Large intestine (tissue), 3 donors: ENCODE measurements at regions not wholly inside any gene's neighbourhood (a gene's known extent, or its start where the extent isn't known, plus 50 kb on each side); places are given as distances from the start of the nearest gene placed in this dataset.

Experiments
- DNase-seq, 2 donors: peaks; one replicate each; pipeline versions ENCODE4 v3.0.0 to v3.0.0-alpha.2; 2013
- H3K27ac ChIP-seq: one replicate; pipeline ENCODE4 v1.5.1; 2013; ENCODE audit warnings: low read length
- H3K27me3 ChIP-seq: 2 replicates; pipeline ENCODE4 v1.6.1; 2013; ENCODE audit warnings: low read length; ENCODE audit not compliant: control insufficient read depth, insufficient read depth
- H3K36me3 ChIP-seq: 2 replicates; pipeline ENCODE4 v1.6.1; 2013; ENCODE audit warnings: low read length; ENCODE audit not compliant: control insufficient read depth, insufficient read depth
- H3K4me1 ChIP-seq: one replicate; pipeline ENCODE4 v1.6.1; 2013; ENCODE audit warnings: low read length; ENCODE audit not compliant: control insufficient read depth, insufficient read depth
- H3K4me3 ChIP-seq: one replicate; pipeline ENCODE4 v1.5.1; 2013; ENCODE audit warnings: low read length
- H3K9me3 ChIP-seq: one replicate; pipeline ENCODE4 v1.6.1; 2013; ENCODE audit warnings: mild to moderate bottlenecking, low read depth, low read length, moderate library complexity; ENCODE audit not compliant: control insufficient read depth
- WGBS: methylation state at CpG from one replicate; pipeline ENCODE4 v1.1.5; 2013; ENCODE audit warnings: low lambda C conversion rate; ENCODE audit not compliant: insufficient coverage; 5-methylcytosine and 5-hydroxymethylcytosine counted together

DNA sequence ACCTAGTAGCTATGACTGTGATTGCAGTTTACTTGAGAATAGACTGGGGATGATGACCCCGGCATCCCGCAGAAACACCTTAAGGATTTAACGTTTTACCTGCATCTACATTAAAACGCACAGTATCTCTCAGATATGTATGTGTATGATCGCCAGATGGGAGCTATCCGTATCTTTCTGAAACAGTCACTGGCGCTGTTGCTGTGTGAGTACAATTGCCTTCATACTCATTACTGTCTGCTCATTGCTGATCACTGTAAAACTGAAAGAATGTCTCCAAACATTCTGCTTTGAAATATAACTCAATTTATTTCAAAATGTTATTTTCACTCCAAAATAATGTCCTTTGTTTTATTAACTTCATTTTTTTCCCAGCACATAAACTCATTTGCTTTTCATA is 388.9 kb upstream of the AKR1E2 start:
- Histone ChIP-seq H3K36me3 (no peaks in the 10 kb centered on the region), H3K4me1 (no peaks in the 10 kb centered on the region), H3K4me3 (no peak overlapping the region), H3K27ac (no peak overlapping the region), H3K27me3 (no peaks in the 10 kb centered on the region), H3K9me3 (no peaks in the 10 kb centered on the region)
- no CpG with 5 or more reads among the region's 7 CpGs for WGBS
- DNase-seq: no peak

DNA sequence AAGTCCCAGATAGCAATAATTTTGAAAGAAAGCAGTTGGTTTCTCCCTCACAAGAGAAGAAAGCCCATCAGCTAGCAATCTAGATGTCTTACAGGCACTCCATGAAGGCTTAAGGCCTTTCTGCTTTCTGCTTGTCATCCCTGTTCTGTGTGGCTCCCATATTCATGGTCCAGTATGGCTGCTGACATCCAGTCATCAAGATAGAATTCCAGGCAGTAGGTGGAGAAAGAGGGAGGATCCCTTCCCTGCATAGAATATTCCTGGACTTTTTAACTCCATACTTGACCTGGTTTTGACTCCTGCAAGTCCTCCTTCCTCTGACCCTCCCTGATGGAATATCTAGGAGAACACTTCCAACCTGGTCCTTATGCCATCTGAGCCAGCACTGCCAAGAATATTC is 389.9 kb upstream of the AKR1E2 start:
- Histone ChIP-seq H3K27ac (no peak overlapping the region), H3K9me3 (no peaks in the 10 kb centered on the region), H3K36me3 (no peaks in the 10 kb centered on the region), H3K27me3 (no peaks in the 10 kb centered on the region), H3K4me3 (no peak overlapping the region), H3K4me1 (no peaks in the 10 kb centered on the region)
- DNase-seq: no peak

DNA sequence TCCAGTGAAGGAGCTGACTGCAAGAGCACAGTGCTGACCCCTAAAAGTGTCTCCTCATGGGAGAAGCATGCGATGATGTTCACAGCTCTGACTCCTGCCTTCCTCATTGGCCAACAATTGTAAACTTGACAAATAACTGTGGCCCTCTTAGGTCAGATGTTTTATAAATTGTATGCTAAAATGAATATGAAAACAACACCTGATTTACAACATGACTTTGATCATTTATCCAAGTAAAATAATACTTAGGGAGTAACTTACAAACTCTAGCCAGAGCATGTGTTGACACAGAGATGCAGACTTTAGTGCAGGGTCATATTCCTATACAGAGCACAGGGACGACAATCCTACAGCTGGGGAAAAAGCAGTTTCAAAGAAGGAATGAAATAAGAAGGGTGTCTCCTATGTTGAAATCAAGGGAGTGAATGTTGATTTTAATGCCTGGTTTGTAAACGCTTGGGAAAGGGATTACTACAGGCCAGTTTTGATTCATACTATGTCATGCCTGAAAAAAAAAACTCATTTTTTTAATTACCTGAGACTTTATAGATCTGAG is 391.4 kb upstream of the AKR1E2 start:
- no peak overlapping the region for H3K4me3 ChIP-seq
- DNase-seq: no peak
- H3K27me3 ChIP-seq: no peaks in the 10 kb centered on the region
- WGBS: 71% methylated on average over 1 of the region's 3 CpGs
- no peaks in the 10 kb centered on the region for H3K4me1 ChIP-seq
- H3K27ac ChIP-seq: no peak overlapping the region
- H3K9me3 ChIP-seq: no peaks in the 10 kb centered on the region
- H3K36me3 ChIP-seq: no peaks in the 10 kb centered on the region

DNA sequence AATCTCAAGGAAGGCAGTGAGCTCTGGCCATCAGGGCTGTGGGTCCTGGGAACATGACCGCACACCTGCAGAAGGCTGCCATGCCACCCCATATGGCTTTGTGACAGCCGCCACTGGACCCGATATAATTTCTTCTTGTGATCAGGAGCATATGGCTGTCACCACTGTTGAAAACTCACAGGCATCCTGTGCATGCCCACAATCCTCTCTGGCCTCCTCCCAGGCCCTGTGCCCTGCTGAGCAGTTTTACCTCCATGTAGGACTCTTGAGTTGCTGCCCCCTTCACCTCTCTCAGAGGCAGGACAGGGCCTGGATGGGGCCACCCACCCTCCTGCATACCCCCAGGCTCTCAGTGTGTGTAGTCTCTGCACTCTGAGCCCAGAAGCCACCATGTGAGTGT is 391.9 kb upstream of the AKR1E2 start:
- Histone ChIP-seq H3K4me1 (no peaks in the 10 kb centered on the region), H3K4me3 (no peak overlapping the region), H3K27ac (no peak overlapping the region), H3K36me3 (no peaks in the 10 kb centered on the region), H3K9me3 (no peaks in the 10 kb centered on the region), H3K27me3 (no peaks in the 10 kb centered on the region)
- WGBS: no CpG with 5 or more reads among the region's 3 CpGs
- no peak for DNase-seq

DNA sequence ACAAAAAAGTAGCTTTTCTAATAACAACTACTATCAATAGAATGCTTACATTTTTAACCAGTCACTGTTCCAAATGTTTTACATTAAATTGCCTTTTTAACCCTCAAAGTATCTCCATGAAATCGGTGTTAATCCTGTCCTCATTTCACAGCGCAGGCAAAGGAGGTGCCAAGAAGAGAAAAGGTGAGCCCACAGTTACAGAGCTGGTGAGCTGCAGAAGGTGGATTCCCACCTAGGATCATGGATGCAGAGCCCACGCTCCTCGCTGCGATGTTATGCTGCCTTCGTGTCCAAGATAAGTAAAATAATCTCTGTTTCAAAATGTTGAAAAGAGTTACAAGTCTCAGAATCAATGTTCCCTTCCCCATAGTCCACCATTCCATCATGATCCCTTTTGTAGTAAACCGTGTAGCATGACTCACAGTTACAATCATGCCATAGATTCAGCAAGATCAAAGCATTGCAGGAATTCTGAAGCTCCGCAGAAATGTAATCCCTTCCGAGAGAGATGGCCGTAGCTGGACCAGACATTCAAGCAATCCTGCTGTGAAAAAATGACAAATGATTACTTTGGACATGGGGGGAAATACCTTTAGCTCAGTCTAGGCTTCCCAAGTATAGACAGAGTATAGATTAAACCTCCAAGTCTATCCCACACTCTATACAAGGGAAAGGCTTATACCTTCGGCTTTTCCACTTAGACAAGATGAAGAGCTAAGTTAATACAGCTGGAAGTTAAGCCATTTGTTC is 394.7 kb upstream of the AKR1E2 start:
- no CpG with 5 or more reads among the region's 11 CpGs for WGBS
- no peaks in the 10 kb centered on the region for H3K9me3 ChIP-seq
- H3K36me3 ChIP-seq: no peaks in the 10 kb centered on the region
- no peak overlapping the region for H3K4me3 ChIP-seq
- no peak for DNase-seq
- no peaks in the 10 kb centered on the region for H3K4me1 ChIP-seq
- H3K27me3 ChIP-seq: no peaks in the 10 kb centered on the region
- H3K27ac ChIP-seq: no peak overlapping the region

DNA sequence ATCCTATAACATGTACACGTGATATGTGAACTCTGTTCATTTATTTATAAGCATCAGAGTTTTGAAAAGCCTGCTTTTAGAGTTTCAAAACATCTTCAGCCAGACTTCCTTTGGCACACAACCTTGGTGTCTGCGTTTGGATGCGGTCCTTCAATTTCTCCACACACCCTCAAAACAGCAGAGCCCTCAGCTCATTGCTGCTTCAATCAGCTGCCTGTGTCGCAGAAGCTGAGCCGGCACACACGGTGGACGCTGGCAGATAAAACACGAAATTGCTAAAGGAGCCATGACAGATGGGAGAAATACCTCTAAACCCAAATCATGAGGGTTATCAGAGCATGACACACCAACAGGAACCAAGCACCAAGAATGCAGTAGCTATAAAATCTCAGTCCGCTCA is 396.4 kb upstream of the AKR1E2 start:
- WGBS: 89% methylated on average over 1 of the region's 9 CpGs
- H3K4me3 ChIP-seq: no peak overlapping the region
- DNase-seq: no peak
- no peaks in the 10 kb centered on the region for H3K9me3 ChIP-seq
- H3K27ac ChIP-seq: no peak overlapping the region
- no peaks in the 10 kb centered on the region for H3K36me3 ChIP-seq
- no peaks in the 10 kb centered on the region for H3K27me3 ChIP-seq
- no peaks in the 10 kb centered on the region for H3K4me1 ChIP-seq

DNA sequence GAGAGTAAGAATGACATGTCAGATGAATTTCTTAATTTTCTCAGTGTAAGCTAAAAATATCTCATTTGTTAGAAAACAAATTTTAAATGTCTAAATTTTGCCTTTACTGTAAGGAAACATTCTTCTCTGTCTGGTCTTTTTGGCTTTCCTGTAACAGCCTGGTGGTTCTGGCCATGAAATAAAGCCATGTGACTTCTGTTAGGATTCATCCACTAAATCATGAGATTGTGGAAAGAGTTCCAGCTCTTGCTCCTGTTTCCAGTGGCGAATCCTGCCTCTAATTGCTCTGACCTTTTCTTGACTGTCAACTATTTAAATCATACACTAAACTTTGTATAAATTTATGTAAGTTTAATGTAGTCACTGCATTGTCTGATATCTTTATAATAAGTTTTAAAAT is 398.5 kb upstream of the AKR1E2 start:
- no peaks in the 10 kb centered on the region for H3K4me1 ChIP-seq
- H3K9me3 ChIP-seq: no peaks in the 10 kb centered on the region
- no peaks in the 10 kb centered on the region for H3K36me3 ChIP-seq
- H3K27me3 ChIP-seq: no peaks in the 10 kb centered on the region
- no peak overlapping the region for H3K27ac ChIP-seq
- WGBS: no CpG with 5 or more reads among the region's 1 CpG
- no peak for DNase-seq
- no peak overlapping the region for H3K4me3 ChIP-seq

DNA sequence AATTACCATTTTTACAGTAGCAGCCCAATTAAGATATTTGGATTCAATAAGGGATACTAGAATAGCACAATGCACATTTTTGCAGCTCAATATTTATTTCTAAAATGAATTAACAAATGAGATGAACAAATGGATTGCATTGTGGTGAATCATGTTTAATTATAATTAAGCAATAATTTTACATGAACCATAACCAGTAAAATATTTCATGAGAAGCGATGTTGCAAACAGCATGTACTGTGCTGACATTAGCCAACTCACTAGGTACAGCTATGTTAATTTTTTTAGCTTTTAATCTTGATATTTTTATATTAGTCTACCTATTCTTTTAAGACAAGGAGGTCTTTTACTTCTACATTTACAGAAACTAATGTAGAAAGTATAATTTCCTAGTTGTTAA is 399.1 kb upstream of the AKR1E2 start:
- Histone ChIP-seq H3K27me3 (no peaks in the 10 kb centered on the region), H3K36me3 (no peaks in the 10 kb centered on the region), H3K4me1 (no peaks in the 10 kb centered on the region), H3K4me3 (no peak overlapping the region), H3K27ac (no peak overlapping the region), H3K9me3 (no peaks in the 10 kb centered on the region)
- WGBS: no CpG with 5 or more reads among the region's 1 CpG
- DNase-seq: no peak

DNA sequence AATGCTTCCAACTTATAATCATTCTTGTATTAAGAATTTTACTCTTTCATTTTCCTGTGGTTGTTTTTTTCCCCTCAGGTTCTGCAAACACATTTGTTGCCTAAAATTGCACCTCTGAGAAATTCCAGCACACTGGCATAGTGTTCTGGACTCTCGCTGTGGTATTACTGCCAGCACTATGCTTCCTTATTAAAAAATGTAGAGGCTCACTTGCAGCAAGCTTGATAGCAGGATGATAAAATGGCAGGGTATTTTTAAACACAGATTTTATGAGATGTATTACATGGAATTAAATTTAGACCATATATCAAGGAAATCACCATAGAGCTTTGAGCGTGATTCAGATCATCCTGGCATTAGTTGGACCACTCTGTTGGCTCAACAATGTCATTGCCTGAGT is 416.7 kb upstream of the AKR1E2 start:
- H3K27ac ChIP-seq: no peak overlapping the region
- no peaks in the 10 kb centered on the region for H3K27me3 ChIP-seq
- no peaks in the 10 kb centered on the region for H3K36me3 ChIP-seq
- H3K4me3 ChIP-seq: no peak overlapping the region
- no peaks in the 10 kb centered on the region for H3K9me3 ChIP-seq
- no peaks in the 10 kb centered on the region for H3K4me1 ChIP-seq
- WGBS: no CpG with 5 or more reads among the region's 2 CpGs
- DNase-seq: no peak

DNA sequence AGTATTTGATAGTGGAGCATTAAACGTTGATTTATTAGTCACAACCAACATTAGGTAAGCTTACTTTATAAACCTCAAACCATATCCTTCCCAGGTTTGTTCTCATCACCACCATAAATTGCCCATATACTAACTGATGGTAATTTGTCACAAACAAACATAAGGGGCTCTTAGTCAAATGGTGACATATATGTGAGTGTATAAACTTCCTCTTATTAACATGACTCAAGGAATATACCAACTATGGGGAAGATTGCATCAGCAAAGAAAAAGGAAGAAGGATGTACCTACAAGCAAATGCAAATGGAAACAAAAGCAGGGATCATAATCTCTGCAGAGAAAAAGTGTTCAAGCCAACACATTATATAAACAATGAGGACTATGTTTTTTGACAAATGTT is 418.2 kb upstream of the AKR1E2 start:
- Histone ChIP-seq H3K9me3 (no peaks in the 10 kb centered on the region), H3K36me3 (no peaks in the 10 kb centered on the region), H3K27me3 (no peaks in the 10 kb centered on the region), H3K4me3 (no peak overlapping the region), H3K27ac (no peak overlapping the region), H3K4me1 (no peaks in the 10 kb centered on the region)
- no peak for DNase-seq
- no CpG with 5 or more reads among the region's 1 CpG for WGBS

DNA sequence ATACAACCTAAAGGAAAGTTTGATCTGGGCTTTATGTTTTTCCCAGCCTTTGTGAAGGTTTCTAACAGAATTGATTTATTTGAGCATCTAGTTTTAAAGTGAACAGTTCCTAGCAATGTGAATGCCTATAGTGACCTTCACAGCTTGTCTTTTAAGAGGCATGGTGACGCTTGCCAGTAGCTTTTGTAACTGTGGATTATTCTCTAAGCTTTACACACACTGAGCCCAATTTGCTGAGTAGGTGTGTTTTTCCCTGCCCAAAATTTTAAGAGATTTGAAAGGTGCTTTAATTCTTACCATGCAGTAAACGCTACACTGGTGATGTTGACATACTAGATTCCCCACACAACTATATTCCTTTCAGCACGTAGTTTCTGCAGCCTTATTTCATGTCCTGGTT is 420.2 kb upstream of the AKR1E2 start:
- no peak overlapping the region for H3K4me3 ChIP-seq
- whole genome bisulfite sequencing: no CpG with 5 or more reads among the region's 3 CpGs
- no peaks in the 10 kb centered on the region for H3K9me3 ChIP-seq
- H3K27ac ChIP-seq: no peak overlapping the region
- H3K4me1 ChIP-seq: no peaks in the 10 kb centered on the region
- H3K36me3 ChIP-seq: no peaks in the 10 kb centered on the region
- H3K27me3 ChIP-seq: no peaks in the 10 kb centered on the region
- no peak for DNase-seq
